ENCODE measurements at regions not wholly inside any gene's neighbourhood (a gene's known extent, or its start where the extent isn't known, plus 50 kb on each side); places are given as distances from the start of the nearest gene placed in this dataset.

DNA sequence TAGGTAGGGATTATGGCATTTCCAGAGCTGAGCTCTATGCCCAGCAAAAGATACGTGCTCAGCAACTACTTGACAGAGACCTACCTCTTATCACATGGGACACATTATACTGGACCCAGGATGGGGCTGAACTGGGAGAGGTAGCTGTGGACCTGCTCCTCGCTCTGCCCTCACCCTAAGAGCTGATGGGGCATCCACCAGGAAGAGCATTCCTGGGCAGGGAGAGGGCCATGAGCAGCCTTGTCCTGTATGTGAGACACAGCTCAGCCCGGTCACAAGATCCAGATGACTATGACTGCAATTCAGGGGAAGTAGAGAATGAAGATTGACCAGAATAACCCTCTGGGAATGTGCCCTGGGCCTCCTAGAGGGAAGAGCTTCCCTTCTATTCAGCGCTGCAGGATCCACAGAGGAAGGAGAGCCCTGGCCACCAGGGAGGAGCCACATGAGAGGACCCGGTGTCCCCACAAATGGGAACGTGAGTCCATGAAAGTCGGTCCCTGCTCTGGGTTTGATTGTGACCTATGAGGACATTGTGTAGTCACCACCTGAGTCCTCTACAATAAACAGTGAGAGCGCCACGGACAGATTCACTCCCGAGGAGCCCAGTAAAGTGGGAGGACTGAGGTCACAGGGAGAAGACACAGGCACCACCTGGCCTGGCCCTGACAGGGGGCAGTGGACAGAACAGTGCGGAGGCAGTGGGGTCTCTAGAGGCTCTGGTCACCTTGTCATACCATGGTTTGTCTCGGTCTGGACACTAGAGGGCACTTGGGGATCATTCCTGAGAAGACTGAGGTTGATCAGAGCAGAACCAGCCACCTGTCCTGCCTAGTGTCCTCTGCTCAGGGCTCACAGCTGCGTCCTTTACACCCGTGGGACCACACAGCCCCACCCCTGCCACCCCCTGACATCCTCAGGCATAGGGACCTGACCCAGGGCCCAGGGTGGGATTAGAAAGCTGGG lies 99.5 kb downstream of the ZNF280B start (continued):
- no peak for TF ChIP-seq MIER1 (IDR thresholded peaks at IDR 0.05; ENCODE audit: low read depth)
- TF ChIP-seq, protein P1, sequence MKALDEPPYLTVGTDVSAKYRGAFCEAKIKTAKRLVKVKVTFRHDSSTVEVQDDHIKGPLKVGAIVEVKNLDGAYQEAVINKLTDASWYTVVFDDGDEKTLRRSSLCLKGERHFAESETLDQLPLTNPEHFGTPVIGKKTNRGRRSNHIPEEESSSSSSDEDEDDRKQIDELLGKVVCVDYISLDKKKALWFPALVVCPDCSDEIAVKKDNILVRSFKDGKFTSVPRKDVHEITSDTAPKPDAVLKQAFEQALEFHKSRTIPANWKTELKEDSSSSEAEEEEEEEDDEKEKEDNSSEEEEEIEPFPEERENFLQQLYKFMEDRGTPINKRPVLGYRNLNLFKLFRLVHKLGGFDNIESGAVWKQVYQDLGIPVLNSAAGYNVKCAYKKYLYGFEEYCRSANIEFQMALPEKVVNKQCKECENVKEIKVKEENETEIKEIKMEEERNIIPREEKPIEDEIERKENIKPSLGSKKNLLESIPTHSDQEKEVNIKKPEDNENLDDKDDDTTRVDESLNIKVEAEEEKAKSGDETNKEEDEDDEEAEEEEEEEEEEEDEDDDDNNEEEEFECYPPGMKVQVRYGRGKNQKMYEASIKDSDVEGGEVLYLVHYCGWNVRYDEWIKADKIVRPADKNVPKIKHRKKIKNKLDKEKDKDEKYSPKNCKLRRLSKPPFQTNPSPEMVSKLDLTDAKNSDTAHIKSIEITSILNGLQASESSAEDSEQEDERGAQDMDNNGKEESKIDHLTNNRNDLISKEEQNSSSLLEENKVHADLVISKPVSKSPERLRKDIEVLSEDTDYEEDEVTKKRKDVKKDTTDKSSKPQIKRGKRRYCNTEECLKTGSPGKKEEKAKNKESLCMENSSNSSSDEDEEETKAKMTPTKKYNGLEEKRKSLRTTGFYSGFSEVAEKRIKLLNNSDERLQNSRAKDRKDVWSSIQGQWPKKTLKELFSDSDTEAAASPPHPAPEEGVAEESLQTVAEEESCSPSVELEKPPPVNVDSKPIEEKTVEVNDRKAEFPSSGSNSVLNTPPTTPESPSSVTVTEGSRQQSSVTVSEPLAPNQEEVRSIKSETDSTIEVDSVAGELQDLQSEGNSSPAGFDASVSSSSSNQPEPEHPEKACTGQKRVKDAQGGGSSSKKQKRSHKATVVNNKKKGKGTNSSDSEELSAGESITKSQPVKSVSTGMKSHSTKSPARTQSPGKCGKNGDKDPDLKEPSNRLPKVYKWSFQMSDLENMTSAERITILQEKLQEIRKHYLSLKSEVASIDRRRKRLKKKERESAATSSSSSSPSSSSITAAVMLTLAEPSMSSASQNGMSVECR (CRISPR knock-in tag; IDR thresholded peaks at IDR 0.05): peak; percentile 75; the same call in 1 of the 2 replicates
- peak; percentile 33 for TF ChIP-seq HNRNPLL (IDR thresholded peaks at IDR 0.05; ENCODE audit: low read depth, low read length, poor library complexity, severe bottlenecking)
- no peak for TF ChIP-seq ZNF408 (CRISPR knock-in tag; IDR thresholded peaks at IDR 0.05; ENCODE audit: low read depth)
- TF ChIP-seq, protein P2, sequence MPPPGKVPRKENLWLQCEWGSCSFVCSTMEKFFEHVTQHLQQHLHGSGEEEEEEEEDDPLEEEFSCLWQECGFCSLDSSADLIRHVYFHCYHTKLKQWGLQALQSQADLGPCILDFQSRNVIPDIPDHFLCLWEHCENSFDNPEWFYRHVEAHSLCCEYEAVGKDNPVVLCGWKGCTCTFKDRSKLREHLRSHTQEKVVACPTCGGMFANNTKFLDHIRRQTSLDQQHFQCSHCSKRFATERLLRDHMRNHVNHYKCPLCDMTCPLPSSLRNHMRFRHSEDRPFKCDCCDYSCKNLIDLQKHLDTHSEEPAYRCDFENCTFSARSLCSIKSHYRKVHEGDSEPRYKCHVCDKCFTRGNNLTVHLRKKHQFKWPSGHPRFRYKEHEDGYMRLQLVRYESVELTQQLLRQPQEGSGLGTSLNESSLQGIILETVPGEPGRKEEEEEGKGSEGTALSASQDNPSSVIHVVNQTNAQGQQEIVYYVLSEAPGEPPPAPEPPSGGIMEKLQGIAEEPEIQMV (tag; conservative IDR thresholded peaks at IDR 0.05; ENCODE audit: low read depth): peak; percentile 93
- 0 out of 2 replicates have a peak, but pooled peaks have one; percentile 23 for TF ChIP-seq CREM (IDR thresholded peaks at IDR 0.05; ENCODE audit: low read depth)
- peak; percentile 57 for TF ChIP-seq SNRNP70 (optimal IDR thresholded peaks at IDR 0.05; ENCODE audit: low read depth, low read length)
- TF ChIP-seq, protein P3, sequence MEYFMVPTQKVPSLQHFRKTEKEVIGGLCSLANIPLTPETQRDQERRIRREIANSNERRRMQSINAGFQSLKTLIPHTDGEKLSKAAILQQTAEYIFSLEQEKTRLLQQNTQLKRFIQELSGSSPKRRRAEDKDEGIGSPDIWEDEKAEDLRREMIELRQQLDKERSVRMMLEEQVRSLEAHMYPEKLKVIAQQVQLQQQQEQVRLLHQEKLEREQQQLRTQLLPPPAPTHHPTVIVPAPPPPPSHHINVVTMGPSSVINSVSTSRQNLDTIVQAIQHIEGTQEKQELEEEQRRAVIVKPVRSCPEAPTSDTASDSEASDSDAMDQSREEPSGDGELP (CRISPR knock-in tag; IDR thresholded peaks at IDR 0.05; ENCODE audit: borderline replicate concordance): peak; percentile 43; the same call in 1 of the 2 replicates
- peak; percentile 54; the same call in 1 of the 2 replicates for TF ChIP-seq FOXP1 (CRISPR knock-in tag; IDR thresholded peaks at IDR 0.05)
- TF ChIP-seq, protein P4, sequence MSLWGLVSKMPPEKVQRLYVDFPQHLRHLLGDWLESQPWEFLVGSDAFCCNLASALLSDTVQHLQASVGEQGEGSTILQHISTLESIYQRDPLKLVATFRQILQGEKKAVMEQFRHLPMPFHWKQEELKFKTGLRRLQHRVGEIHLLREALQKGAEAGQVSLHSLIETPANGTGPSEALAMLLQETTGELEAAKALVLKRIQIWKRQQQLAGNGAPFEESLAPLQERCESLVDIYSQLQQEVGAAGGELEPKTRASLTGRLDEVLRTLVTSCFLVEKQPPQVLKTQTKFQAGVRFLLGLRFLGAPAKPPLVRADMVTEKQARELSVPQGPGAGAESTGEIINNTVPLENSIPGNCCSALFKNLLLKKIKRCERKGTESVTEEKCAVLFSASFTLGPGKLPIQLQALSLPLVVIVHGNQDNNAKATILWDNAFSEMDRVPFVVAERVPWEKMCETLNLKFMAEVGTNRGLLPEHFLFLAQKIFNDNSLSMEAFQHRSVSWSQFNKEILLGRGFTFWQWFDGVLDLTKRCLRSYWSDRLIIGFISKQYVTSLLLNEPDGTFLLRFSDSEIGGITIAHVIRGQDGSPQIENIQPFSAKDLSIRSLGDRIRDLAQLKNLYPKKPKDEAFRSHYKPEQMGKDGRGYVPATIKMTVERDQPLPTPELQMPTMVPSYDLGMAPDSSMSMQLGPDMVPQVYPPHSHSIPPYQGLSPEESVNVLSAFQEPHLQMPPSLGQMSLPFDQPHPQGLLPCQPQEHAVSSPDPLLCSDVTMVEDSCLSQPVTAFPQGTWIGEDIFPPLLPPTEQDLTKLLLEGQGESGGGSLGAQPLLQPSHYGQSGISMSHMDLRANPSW (CRISPR knock-in tag; IDR thresholded peaks at IDR 0.05): peak; percentile 93; the same call in 1 of the 2 replicates
- TF ChIP-seq SREBF2 (CRISPR knock-in tag; IDR thresholded peaks at IDR 0.05): no peak
- peak; percentile 75; the same call in 1 of the 2 replicates for TF ChIP-seq ZBTB7A (IDR thresholded peaks at IDR 0.05; ENCODE audit: borderline replicate concordance, control insufficient read depth, low read depth, low read length)
- TF ChIP-seq ZNF143 (CRISPR knock-in tag; IDR thresholded peaks at IDR 0.05): peak; percentile 50
- 0 out of 2 replicates have a peak, but pooled peaks have one; percentile 33 for TF ChIP-seq ZNF766 (CRISPR knock-in tag; conservative IDR thresholded peaks at IDR 0.05)
- 0 out of 2 replicates have a peak, but pooled peaks have one; percentile 56 for TF ChIP-seq ZC3H4 (CRISPR knock-in tag; IDR thresholded peaks at IDR 0.05; ENCODE audit: borderline replicate concordance)
